ENCODE measurements at regions not wholly inside any gene's neighbourhood (a gene's known extent, or its start where the extent isn't known, plus 50 kb on each side); places are given as distances from the start of the nearest gene placed in this dataset.

DNA sequence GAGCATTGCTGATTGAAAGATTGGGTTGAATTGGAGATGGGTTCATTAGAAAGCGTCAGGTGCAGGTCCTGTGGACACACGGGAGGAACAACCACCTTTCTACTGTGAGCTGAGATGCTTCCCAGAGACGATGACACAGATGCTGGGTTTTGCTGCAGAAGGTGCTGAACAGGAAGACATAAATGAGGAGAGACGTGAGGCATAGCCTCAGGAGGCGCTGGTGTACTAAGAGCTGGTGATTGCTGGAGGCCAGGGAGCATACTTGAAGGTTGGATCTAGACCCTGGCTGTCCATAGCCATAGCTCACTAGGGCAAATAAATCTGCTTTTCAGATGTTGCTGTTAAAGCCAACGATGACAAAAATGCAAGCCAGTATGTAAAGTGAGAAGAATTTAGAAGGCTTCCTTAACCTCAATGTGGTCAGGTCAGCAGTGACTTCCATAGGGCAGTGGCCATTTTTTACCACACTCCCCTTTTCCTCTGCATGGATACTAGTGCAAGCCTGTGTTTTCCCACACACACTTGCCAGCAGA is 153.7 kb downstream of the SOX11 start:
- no peak for DNase-seq

DNA sequence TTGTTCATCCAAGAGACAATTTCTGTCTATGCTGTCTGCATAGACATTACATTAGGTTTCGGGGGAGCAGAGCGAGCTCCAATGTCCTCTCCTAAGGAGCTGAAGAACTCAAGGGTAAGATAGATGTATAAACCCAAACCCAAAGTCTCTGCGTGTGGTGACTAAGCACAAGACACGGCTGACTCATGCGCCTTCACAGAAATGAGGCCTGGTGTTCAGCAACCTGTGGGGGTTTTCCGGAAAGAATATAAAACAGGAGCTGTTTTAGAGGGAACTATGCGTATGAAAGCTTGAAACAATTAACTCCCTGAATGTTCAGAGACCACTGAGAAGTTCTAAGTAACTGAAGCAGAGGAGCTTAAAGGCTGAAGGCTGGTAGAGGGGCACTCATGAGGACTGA is 154.7 kb downstream of the SOX11 start:
- no peak for DNase-seq

GRCh38 chr2:5849562-5849961 is 157.4 kb downstream of the SOX11 start:
- no peak for DNase-seq

DNA sequence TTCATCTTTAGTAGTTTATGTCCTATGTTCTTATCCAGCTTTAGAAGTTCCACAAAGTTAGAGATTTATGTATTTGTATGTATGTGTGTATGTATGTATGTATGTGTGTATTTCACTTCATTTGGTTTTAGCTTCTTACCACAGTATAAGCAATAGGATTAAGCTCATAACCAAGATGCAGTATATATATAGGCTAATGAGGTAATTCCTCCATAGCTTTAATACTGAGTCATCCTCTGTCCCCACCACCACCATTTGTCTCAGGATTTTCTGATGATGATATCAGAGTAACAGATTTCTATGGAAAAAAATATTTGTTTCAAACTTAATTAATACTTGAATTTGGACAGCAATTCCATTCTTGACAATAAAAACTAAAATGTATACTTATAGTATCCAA is 159.2 kb downstream of the SOX11 start:
- DNase-seq = no peak

- DNase-seq = no peak
Measured at GRCh38 chr2:5854797-5855196, 162.6 kb downstream of the SOX11 start.

DNA sequence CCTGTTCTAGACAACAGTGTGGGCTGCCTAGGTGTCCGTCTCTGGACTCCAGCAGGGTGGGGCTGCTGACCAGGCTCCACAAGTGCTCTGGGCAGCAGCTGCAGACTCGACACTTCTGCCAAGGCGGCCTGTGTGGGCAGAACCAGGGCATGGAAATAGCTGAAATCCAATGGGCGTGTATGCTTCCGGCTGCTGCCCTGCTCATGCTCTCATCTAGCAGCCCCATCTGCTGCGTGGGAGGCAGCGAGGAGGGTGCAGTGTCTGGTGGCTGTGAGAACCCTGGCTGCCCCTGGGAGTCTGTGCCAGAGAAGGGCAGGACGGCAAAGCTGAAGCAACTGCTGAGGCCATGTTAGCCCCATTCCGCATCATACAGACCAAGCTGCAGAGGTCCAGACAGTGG is 174.9 kb downstream of the SOX11 start:
- no peak for DNase-seq

DNA sequence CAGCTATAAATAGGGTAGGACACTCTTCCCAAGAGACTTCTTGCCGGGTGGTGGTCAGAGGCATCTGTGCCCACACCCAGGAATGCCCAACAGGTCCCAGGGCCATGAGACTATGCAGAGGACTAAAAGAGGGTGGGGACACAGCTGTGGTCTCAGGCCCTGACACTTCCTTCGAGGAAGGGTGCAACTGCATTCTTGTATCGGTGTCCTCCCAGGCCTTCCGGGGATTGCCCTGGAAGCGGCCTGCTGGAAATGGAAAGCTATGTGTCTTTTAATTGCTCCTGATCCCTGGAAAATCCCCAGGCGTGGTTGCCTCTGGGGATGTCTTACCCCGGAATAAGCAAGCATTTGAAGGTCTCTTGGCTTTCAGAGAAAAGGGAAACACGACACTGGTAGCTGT is 176.7 kb downstream of the SOX11 start:
- no peak for DNase-seq

GRCh38 chr2:5869936-5870335 is 177.8 kb downstream of the SOX11 start:
- no peak for DNase-seq

- no peak for DNase-seq
Measured at GRCh38 chr2:5877360-5877759, 185.2 kb downstream of the SOX11 start.

GRCh38 chr2:5885451-5886173 is 193.4 kb downstream of the SOX11 start:
- DNase-seq = no peak

- no peak for DNase-seq
Measured at GRCh38 chr2:5886462-5886861, 194.3 kb downstream of the SOX11 start.

DNA sequence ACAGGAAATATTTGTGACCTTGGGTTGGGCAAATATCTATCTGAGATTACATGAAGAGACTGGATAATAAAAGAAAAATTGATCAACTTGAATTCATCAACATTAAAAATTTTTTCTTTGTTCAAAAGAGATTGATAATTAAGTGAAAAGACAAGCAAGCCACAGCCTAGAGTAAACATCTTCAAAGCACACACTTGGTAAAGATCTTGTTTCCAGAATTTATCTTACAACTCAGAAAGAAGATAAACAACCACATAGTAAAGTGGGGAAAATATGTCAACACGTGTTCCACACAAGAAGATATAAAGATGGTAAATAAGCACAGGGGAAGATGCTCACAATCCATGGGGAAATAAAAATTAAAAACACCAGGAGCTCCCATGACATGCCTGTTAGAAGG is 195.9 kb downstream of the SOX11 start:
- DNase-seq = no peak

- DNase-seq = no peak
Measured at GRCh38 chr2:5889519-5889918, 197.3 kb downstream of the SOX11 start.

DNA sequence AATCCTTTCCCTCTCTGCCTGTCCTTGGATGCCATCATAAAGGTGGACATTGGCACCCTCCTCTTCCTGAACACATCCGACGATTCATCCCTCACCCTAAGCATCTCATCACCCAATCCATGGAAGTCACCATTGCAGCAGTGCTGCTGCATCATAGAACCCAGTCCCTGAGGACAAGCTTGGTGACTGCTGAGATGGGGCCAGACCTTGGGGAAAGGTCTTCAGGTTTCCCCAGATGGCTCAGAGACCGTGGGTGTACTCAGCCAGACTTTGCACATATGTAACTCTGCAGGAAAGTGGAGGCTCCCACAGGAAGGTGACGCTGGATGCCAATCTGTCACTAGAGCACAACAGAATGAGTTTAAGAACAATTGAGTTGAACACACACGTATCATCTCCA is 202.2 kb downstream of the SOX11 start:
- no peak for DNase-seq

- no peak for DNase-seq
Measured at GRCh38 chr2:5895284-5895683, 203.1 kb downstream of the SOX11 start.

DNA sequence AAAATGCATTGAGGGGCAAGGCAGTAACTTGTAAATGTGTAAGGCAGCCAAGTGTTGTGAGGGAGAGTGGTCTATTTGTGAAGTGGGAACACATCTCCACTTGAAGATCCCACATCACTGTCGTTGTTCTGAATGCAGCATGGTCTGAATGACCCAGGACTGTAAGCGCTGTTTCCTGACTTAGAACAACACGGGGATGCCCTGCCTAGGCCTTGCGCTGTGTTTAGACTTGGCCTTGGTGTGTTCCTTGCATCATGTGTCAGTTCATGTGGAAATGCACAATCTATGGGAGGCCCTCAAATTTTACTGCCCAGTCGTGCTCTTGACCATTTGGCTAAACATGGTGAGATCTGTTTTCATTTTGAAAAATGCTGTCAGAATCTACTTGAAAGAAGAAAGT is 205.1 kb downstream of the SOX11 start:
- DNase-seq = no peak

DNA sequence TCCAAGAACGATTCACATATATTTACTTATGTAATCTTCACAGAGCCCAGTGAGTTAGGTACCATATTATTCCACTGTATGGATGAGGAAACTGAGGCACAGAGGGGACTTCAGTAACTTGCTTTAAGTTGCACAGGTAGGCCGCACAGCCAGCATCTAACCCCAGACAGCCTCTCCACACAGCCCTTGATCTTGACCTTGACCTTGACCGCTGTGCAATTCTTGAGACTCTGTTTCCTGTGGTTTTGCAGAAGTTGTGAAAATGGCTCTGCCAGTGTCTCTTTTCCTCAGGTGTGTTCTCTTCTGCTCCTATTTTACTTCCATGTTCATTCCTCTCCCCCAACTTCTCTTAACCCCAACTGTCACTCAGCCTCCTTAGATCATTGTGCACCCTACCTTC is 206.5 kb downstream of the SOX11 start:
- no peak for DNase-seq

DNA sequence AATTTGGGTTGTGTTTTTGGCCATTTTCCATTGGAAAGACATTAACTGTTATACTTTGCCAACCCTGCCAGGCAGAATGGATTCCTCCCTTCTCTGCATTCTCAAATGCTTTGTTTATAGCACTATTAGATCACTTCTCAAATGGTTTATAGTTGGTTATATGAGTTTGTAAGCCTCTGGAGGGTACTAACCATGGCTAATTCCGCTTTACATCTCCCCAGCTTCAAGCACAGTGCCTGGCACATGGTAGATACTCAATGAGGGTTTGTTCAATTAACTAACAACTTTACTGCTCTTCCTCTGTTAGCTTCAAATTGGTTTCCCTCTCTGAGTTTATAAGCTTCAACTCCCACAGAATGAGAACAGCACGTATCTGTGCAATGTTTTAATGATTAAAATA is 213.5 kb downstream of the SOX11 start:
- DNase-seq = no peak

DNA sequence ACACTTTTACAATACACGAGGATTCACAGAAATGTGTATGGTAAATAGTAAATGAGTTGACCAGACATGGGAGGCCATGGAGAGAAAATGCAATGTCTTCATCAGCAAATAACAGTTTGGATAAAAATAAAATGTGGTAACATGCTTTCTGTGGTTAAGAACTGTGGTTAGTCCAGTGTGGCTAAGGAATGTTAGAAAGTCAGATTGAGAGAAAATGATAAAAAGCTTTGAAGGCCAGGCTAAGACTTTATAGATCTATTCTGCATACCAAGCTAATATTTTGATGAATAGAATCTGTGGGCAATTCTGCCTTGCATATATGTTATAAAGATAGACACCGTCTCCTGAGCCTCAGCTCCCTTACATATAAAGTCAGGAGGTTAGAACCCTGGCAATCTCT is 215.9 kb downstream of the SOX11 start:
- DNase-seq = no peak

DNA sequence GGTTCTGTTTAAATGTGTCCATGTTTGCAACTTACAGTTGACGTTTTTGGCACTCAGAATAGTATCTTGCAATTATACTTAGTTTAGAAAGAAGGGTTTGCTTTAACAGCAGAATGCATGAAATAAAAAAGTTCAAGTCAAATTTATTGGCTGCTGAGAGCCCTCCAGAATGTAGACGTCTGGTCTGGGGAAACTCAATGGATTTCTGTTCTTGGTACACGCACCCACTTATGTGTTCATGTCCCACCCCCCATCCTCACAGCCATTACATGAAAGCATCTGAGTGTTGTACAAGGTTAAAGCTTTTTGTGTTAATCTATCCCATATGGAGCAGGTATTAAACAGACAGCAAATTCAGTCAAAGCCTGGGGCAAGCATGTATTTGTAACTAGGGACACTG is 219.5 kb downstream of the SOX11 start:
- DNase-seq = no peak

- no peak for DNase-seq
Measured at GRCh38 chr2:5913711-5914395, 221.7 kb downstream of the SOX11 start.

DNA sequence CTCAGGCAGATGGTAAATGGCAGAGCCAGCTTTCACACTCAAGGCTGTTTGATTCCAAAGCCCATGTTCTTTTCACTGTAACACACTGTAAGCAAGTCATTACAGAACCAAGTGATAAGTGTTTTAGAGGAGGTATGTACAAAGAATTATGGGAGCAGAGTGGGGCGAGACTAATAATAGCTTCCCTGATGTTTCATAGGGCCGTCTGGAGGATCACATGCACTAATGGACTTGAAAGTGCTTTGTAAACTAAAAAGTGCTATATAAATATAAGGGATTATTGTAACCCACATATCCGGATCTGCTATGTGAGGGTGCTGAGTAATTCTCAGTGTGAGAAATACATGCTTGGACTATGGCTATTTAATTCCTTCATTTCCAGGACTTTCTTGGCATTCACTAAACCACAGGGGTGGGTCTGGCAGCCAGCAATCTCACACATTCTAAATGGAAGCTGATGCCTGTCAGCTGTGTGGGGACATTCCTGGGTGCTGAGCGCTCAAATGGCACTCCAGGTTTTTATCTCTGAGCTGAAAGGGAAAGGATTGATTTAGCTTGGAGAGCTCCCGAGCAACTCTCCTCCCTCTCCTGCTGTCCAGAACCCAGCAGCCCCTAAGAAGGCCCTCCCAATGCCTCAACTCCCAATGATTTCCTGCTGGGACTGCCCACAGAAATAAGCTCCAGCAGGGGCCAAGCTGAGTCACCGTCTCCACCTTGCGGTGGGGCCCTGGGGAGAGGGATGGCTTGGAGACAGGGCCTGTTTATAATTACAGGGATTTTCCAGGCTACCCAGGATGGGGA is 222.8 kb downstream of the SOX11 start:
- no peak for DNase-seq

- no peak for DNase-seq
Measured at GRCh38 chr2:5915881-5916310, 223.7 kb downstream of the SOX11 start.
